H1 (cell line): ENCODE measurements at regions not wholly inside any gene's neighbourhood (a gene's known extent, or its start where the extent isn't known, plus 50 kb on each side); places are given as distances from the start of the nearest gene placed in this dataset.
"Not testable (repeated sequence)": the region's sequence is repeated elsewhere in the genome, so short reads cannot be mapped to it uniquely, and the experiment has no call there.

Source experiments
- CTCF ChIA-PET: fragments of 300-600 bp; sonication (Branson Sonifier 250); formaldehyde crosslinking; loops from one replicate; lab custom pipeline; 2021; ENCODE audit not compliant: partially characterized antibody; lab: Charles Lee
- POLR2A ChIA-PET: fragments of 300-600 bp; sonication (Branson Sonifier 250); formaldehyde crosslinking; loops from one replicate; lab custom pipeline; 2021; ENCODE audit warnings: inconsistent platforms; ENCODE audit not compliant: partially characterized antibody; lab: Charles Lee
- DNase-seq, 2 experiments: peaks; one replicate each; pipeline versions ENCODE4 v3.0.0 to v3.0.0-alpha.2; 2010 to 2022; ENCODE audit warnings: low spot score in 2 of 2, low read depth in 1 of 2, mixed read lengths in 1 of 2
- FAIRE-seq: peaks from 2 replicates; lab custom pipeline; 2011; peaks lifted over from hg19 to GRCh38; lab: Jason Lieb, UNC
- H2AFZ ChIP-seq: 2 replicates; pipeline ENCODE4 v1.8.1; 2012; ENCODE audit warnings: low read length, inconsistent platforms
- H2AK5ac ChIP-seq: 2 replicates; pipeline ENCODE4 v1.6.1; 2013; ENCODE audit warnings: low read depth, low read length
- H2BK120ac ChIP-seq: replicated peaks from 2 replicates; pipeline ENCODE3; 2013; ENCODE audit warnings: low read depth, low read length, inconsistent platforms
- H2BK12ac ChIP-seq: 2 replicates; pipeline ENCODE4 v1.6.1; 2013; ENCODE audit warnings: low read depth, low read length
- H2BK15ac ChIP-seq: 2 replicates; pipeline ENCODE4 v1.6.1; 2013; ENCODE audit warnings: low read length
- H2BK20ac ChIP-seq: 2 replicates; pipeline ENCODE4 v1.6.1; 2013; ENCODE audit warnings: low read length
- H2BK5ac ChIP-seq: 2 replicates; pipeline ENCODE4 v1.6.1; 2013; ENCODE audit warnings: low read depth, low read length
- H3K14ac ChIP-seq: 2 replicates; pipeline ENCODE4 v1.6.1; 2013; ENCODE audit warnings: inconsistent platforms; ENCODE audit not compliant: insufficient read length
- H3K18ac ChIP-seq: 2 replicates; pipeline ENCODE4 v1.6.1; 2013; ENCODE audit warnings: low read length; ENCODE audit errors: extremely low read depth
- H3K23ac ChIP-seq: 2 replicates; pipeline ENCODE4 v1.6.1; 2013; ENCODE audit warnings: inconsistent platforms; ENCODE audit not compliant: insufficient read length
- H3K23me2 ChIP-seq: 2 replicates; pipeline ENCODE4 v1.6.1; 2013; ENCODE audit warnings: low read depth, low read length
- H3K27ac ChIP-seq: 2 replicates; pipeline ENCODE4 v1.6.1; 2011; ENCODE audit warnings: low read depth, low read length, inconsistent platforms
- H3K27me3 ChIP-seq, 4 experiments: replicated peaks in 1 of 4; 1 replicate in 1 of 4; 2 replicates in 3 of 4; pipeline versions ENCODE4 v1.6.1 to v1.8.1; 2011 to 2013; ENCODE audit warnings: low read length in 3 of 4, mild to moderate bottlenecking in 3 of 4, inconsistent platforms in 2 of 4, mixed read lengths in 2 of 4, moderate library complexity in 1 of 4; ENCODE audit not compliant: control insufficient read depth in 3 of 4, insufficient read depth in 3 of 4; ENCODE audit errors: extremely low read depth in 1 of 4
- H3K36me3 ChIP-seq, 4 experiments: 2 replicates each; pipeline versions ENCODE4 v1.6.1 to v1.8.1; 2011 to 2013; ENCODE audit warnings: mild to moderate bottlenecking in 4 of 4, low read length in 3 of 4, moderate library complexity in 2 of 4, control low read depth in 1 of 4, inconsistent platforms in 1 of 4; ENCODE audit not compliant: insufficient read depth in 4 of 4, control insufficient read depth in 2 of 4
- H3K4ac ChIP-seq: replicated peaks from 2 replicates; pipeline ENCODE3; 2013; ENCODE audit warnings: low read length, low read depth, mixed read lengths, inconsistent platforms; ENCODE audit not compliant: insufficient read length
- H3K4me1 ChIP-seq, 4 experiments: replicated peaks in 1 of 4; 1 replicate in 1 of 4; 2 replicates in 3 of 4; pipeline versions ENCODE4 v1.6.1 to v1.8.1; 2011 to 2013; ENCODE audit warnings: low read length in 3 of 4, inconsistent platforms in 2 of 4, mixed read lengths in 1 of 4; ENCODE audit not compliant: insufficient read depth in 4 of 4, control insufficient read depth in 3 of 4
- H3K4me2 ChIP-seq, 2 experiments: 2 replicates each; pipeline versions ENCODE4 v1.6.1 to v1.8.1; 2011 to 2013; ENCODE audit warnings: low read depth in 2 of 2, low read length in 2 of 2, control low read depth in 1 of 2, inconsistent platforms in 1 of 2, mild to moderate bottlenecking in 1 of 2; ENCODE audit not compliant: insufficient read depth in 1 of 2
- H3K4me3 ChIP-seq, 4 experiments: fragments of 200-600, 300-600 bp in 1 of 4; sonication (generic), shearing (Covaris generic), sonication (Bioruptor Twin) in 1 of 4; 2 replicates each; pipeline versions ENCODE4 v1.5.1 to v1.8.1; 2011 to 2016; ENCODE audit warnings: low read length in 4 of 4, low read depth in 3 of 4, control low read depth in 2 of 4, inconsistent platforms in 2 of 4, mild to moderate bottlenecking in 2 of 4, mixed read lengths in 1 of 4, moderate library complexity in 1 of 4; ENCODE audit not compliant: insufficient read depth in 2 of 4; ENCODE audit errors: extremely low read depth in 1 of 4
- H3K56ac ChIP-seq: replicated peaks from 2 replicates; pipeline ENCODE3; 2013; ENCODE audit warnings: low read depth, mild to moderate bottlenecking, mixed read lengths, low read length, inconsistent platforms; ENCODE audit not compliant: insufficient read length
- H3K79me1 ChIP-seq: 2 replicates; pipeline ENCODE4 v1.6.1; 2013; ENCODE audit warnings: low read depth, low read length, control low read depth
- H3K79me2 ChIP-seq, 2 experiments: 2 replicates each; pipeline versions ENCODE4 v1.6.1 to v1.8.1; 2012 to 2013; ENCODE audit warnings: low read length in 2 of 2, mild to moderate bottlenecking in 2 of 2, inconsistent platforms in 1 of 2; ENCODE audit not compliant: insufficient read depth in 2 of 2, control insufficient read depth in 1 of 2
- H3K9ac ChIP-seq, 4 experiments: replicated peaks in 1 of 4; 1 replicate in 1 of 4; 2 replicates in 3 of 4; pipeline versions ENCODE4 v1.6.1 to v1.8.1; 2011 to 2013; ENCODE audit warnings: low read depth in 3 of 4, low read length in 3 of 4, control low read depth in 2 of 4, mild to moderate bottlenecking in 2 of 4, moderate library complexity in 2 of 4, inconsistent platforms in 1 of 4; ENCODE audit errors: extremely low read depth in 1 of 4
- H3K9me3 ChIP-seq, 2 experiments: 2 replicates each; pipeline versions ENCODE4 v1.6.1 to v1.8.1; 2012 to 2013; ENCODE audit warnings: mild to moderate bottlenecking in 2 of 2, moderate library complexity in 2 of 2, control low read depth in 1 of 2, inconsistent platforms in 1 of 2, low read depth in 1 of 2, low read length in 1 of 2, mixed read lengths in 1 of 2; ENCODE audit not compliant: insufficient read depth in 2 of 2
- H4K20me1 ChIP-seq, 2 experiments: replicated peaks in 1 of 2; 2 replicates each; pipeline versions ENCODE3 to v1.8.1; 2011 to 2013; ENCODE audit warnings: inconsistent platforms in 2 of 2, low read length in 2 of 2, mild to moderate bottlenecking in 1 of 2; ENCODE audit not compliant: insufficient read depth in 2 of 2, control insufficient read depth in 1 of 2
- H4K5ac ChIP-seq: 2 replicates; pipeline ENCODE4 v1.6.1; 2013; ENCODE audit warnings: low read length, low read depth, mixed read lengths, inconsistent platforms; ENCODE audit not compliant: insufficient read length
- H4K8ac ChIP-seq: 2 replicates; pipeline ENCODE4 v1.8.0; 2013; ENCODE audit warnings: mild to moderate bottlenecking, moderate library complexity, low read length, inconsistent platforms; ENCODE audit not compliant: insufficient read depth; ENCODE audit errors: extremely low read depth
- H4K91ac ChIP-seq: replicated peaks from 2 replicates; pipeline ENCODE3; 2013; ENCODE audit warnings: low read length, mixed read lengths, inconsistent platforms; ENCODE audit not compliant: insufficient read length
- WGBS, 2 experiments: shearing (Covaris generic) in 1 of 2; methylation state at CpG; one replicate each; pipeline versions ENCODE4 v1.1.6 to v1.1.7; 2013 to 2015; ENCODE audit warnings: low lambda C conversion rate in 2 of 2, mixed read lengths in 2 of 2, inconsistent platforms in 1 of 2, low coverage in 1 of 2, missing lambda C conversion rate in 1 of 2; ENCODE audit not compliant: insufficient replicate concordance in 2 of 2, insufficient coverage in 1 of 2, insufficient read length in 1 of 2; ENCODE audit errors: extremely low coverage in 1 of 2, missing lambda C conversion rate in 1 of 2; 5-methylcytosine and 5-hydroxymethylcytosine counted together

DNA sequence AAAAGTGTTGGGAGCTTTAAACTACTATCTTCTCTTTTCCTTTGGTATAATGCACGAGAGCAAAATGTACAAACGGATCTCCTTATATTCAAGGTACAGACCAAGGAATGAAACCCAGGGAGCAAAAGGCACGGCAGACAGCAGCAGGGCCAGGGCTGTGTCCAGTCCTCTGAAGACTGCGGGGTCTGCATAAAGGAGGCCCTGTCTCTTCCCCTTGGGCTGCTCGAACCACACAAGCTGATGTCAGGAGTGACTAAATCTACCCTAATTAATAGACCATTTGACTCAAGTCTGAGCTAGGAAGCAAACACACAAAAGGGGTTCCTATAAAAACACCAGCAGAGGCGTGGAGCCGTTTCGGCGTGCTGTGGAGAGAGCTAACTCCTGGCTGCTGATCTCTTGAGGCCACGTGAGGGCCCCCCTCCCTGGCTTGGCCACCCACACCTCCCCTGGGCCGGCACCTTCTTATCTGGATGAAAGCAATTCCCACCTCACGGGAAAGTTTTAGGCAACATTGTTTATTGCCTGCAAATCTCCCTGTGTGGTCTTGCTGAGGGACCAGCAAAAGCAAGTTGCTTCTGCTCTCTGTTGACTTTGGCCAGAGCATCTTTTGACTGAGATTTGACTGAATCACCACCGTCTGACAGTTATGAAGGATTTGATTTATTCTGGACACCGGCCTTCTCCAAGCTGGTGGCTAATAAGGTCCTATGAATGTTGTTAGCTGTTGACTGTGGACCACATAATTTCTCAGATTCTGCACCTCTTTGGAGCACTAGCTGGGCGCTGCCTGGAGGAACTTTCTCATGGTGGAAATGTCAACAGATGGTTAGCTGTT is 183.5 kb downstream of the LMLN start:
- not testable (repeated sequence) for H2BK5ac ChIP-seq, H3K9me3 ChIP-seq, H4K5ac ChIP-seq, H3K27me3 ChIP-seq, H3K4me3 ChIP-seq, H3K4ac ChIP-seq, H3K36me3 ChIP-seq, H2BK120ac ChIP-seq, H4K20me1 ChIP-seq, H3K4me1 ChIP-seq, H2AK5ac ChIP-seq, H3K14ac ChIP-seq, H3K56ac ChIP-seq, H3K9ac ChIP-seq, H3K27ac ChIP-seq, H3K4me2 ChIP-seq, H2BK20ac ChIP-seq, H2BK15ac ChIP-seq, H4K8ac ChIP-seq, FAIRE-seq, H3K18ac ChIP-seq, H3K79me1 ChIP-seq, DNase-seq, H3K79me2 ChIP-seq, H4K91ac ChIP-seq, H2BK12ac ChIP-seq, H2AFZ ChIP-seq, H3K23me2 ChIP-seq, H3K23ac ChIP-seq
- WGBS, 2 experiments = 80% methylated on average over 11 of the region's 15 CpGs; no CpG with 5 or more reads in 1 of the 2 experiments
- CTCF ChIA-PET = interaction anchor here (1.1 kb wide), 2 partner anchors 28 to 93 kb away, joined by 3 to 5 read pairs; no protein-coding TSS in a partner anchor
- POLR2A ChIA-PET = interaction anchor here (0.6 kb wide), 1 partner anchor 381 kb away, joined by 3 read pairs; no protein-coding TSS in a partner anchor
